NCI-H1048 (cell line): ENCODE measurements at regions not wholly inside any gene's neighbourhood (a gene's known extent, or its start where the extent isn't known, plus 50 kb on each side); places are given as distances from the start of the nearest gene placed in this dataset.
A peak's percentile ranks its signal among the peaks of the same experiment; 100 is the strongest.
"Not testable (repeated sequence)": the region's sequence is repeated elsewhere in the genome, so short reads cannot be mapped to it uniquely, and the experiment has no call there.

Experiments
- DNase-seq: peaks from one replicate; lab custom pipeline; 2025; lab: John Stamatoyannopoulos, UW

- no peak for DNase-seq
Measured at GRCh38 chr5:45057564-45057963, 248.8 kb downstream of the MRPS30 start.

- no peak for DNase-seq
Measured at GRCh38 chr5:45060724-45061123, 252.0 kb downstream of the MRPS30 start.

GRCh38 chr5:45062044-45062443, 253.3 kb downstream of the MRPS30 start:
- no peak for DNase-seq

GRCh38 chr5:45081082-45081481, 272.3 kb downstream of the MRPS30 start:
- DNase-seq, result no peak

GRCh38 chr5:45089870-45090269, 281.1 kb downstream of the MRPS30 start:
- DNase-seq, result no peak

- DNase-seq, result peak; percentile 24
Measured at GRCh38 chr5:45093377-45093776, 284.6 kb downstream of the MRPS30 start.

- no peak for DNase-seq
Measured at GRCh38 chr5:45094876-45095440, 286.2 kb downstream of the MRPS30 start.

GRCh38 chr5:45098483-45098882, 289.7 kb downstream of the MRPS30 start:
- DNase-seq, result no peak

- DNase-seq, result no peak
Measured at GRCh38 chr5:45101146-45101545, 292.4 kb downstream of the MRPS30 start.

- no peak for DNase-seq
Measured at GRCh38 chr5:45105491-45105994, 296.8 kb downstream of the MRPS30 start.

- no peak for DNase-seq
Measured at GRCh38 chr5:45109062-45109461, 300.3 kb downstream of the MRPS30 start.

GRCh38 chr5:45109636-45110035, 300.9 kb downstream of the MRPS30 start:
- no peak for DNase-seq

- no peak for DNase-seq
Measured at GRCh38 chr5:45110399-45110798, 301.7 kb downstream of the MRPS30 start.

GRCh38 chr5:45113726-45114125, 305.0 kb downstream of the MRPS30 start:
- DNase-seq, result no peak

GRCh38 chr5:45132972-45133371, 324.2 kb downstream of the MRPS30 start:
- no peak for DNase-seq

GRCh38 chr5:45162974-45163373, 354.2 kb downstream of the MRPS30 start:
- DNase-seq, result no peak

GRCh38 chr5:45171563-45171962, 362.8 kb downstream of the MRPS30 start:
- no peak for DNase-seq

GRCh38 chr5:45172634-45173033, 363.9 kb downstream of the MRPS30 start:
- not testable (repeated sequence) for DNase-seq

- no peak for DNase-seq
Measured at GRCh38 chr5:45179686-45180085, 370.9 kb downstream of the MRPS30 start.

- no peak for DNase-seq
Measured at GRCh38 chr5:45189042-45189441, 380.3 kb downstream of the MRPS30 start.

- no peak for DNase-seq
Measured at GRCh38 chr5:45189481-45189880, 380.7 kb downstream of the MRPS30 start.

GRCh38 chr5:45195026-45195425, 386.3 kb downstream of the MRPS30 start:
- DNase-seq, result no peak
